Neural crest cell (in vitro differentiated cells): ENCODE measurements at regions not wholly inside any gene's neighbourhood (a gene's known extent, or its start where the extent isn't known, plus 50 kb on each side); places are given as distances from the start of the nearest gene placed in this dataset.

Source experiments
- DNase-seq: peaks from one replicate; pipeline ENCODE4 v3.0.0; 2021; ENCODE audit warnings: low read depth, mixed read lengths, low spot score
- H3K27ac Mint-ChIP-seq: one replicate; pipeline ENCODE4 v1.8.0; 2021; ENCODE audit warnings: mild to moderate bottlenecking, mixed read lengths; ENCODE audit not compliant: unreplicated experiment
- H3K27me3 Mint-ChIP-seq: 2 replicates; pipeline ENCODE4 v1.8.0; 2021; ENCODE audit warnings: low read depth, mild to moderate bottlenecking, mixed read lengths
- H3K36me3 Mint-ChIP-seq: 2 replicates; pipeline ENCODE4 v1.8.0; 2021; ENCODE audit warnings: low read depth, mild to moderate bottlenecking, mixed read lengths
- H3K4me1 Mint-ChIP-seq: 2 replicates; pipeline ENCODE4 v1.8.0; 2021; ENCODE audit warnings: mixed read lengths
- H3K4me3 Mint-ChIP-seq: one replicate; pipeline ENCODE4 v1.8.0; 2021; ENCODE audit warnings: mild to moderate bottlenecking, mixed read lengths
- H3K9me3 Mint-ChIP-seq: 2 replicates; pipeline ENCODE4 v1.8.0; 2021; ENCODE audit warnings: mixed read lengths
- TF ChIP-seq, protein P1 (sequence below): fragments of 200-600 bp; sonication (generic); conservative IDR thresholded peaks from 2 replicates; pipeline ENCODE4 v1.5.0; 2021; ENCODE audit warnings: antibody characterized with exemption, mild to moderate bottlenecking

DNA sequence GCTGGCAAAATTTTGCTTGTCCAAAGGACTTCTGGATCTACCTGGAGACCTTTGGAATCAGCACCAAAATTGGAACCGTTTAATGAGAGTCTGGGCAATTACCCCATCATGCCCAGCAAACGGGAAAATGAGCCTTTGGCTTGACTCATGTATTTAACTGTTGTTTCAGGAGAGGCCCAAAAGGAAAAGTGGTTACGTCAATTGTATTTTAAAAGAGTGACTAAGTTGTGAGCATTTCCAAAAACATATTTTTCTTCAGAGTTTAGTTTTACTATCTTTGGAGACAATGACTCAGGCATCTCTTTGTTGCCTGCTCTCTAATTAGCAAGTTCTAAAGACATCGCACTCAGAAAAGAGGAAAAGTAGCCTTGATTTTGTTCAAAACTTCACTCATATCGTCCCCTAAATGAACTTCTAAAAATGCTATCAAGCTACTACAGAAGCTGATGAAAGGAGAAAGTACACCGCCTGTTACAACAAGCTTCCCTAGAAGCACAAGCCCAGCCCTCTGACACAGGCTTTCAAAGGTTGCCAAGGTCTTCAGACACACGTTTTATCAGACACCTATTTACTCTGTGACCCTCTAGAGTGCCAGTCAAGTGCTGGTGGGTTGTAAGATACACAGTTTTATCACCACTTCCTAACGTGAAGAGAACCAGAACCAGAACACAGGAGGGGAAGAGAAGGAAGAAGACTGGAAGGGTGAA, 146.2 kb downstream of the TBX18 start:
- no peak overlapping the region for H3K27ac Mint-ChIP-seq
- H3K27me3 Mint-ChIP-seq: no peaks in the 10 kb centered on the region
- H3K4me1 Mint-ChIP-seq: no peaks in the 10 kb centered on the region
- DNase-seq: no peak
- H3K36me3 Mint-ChIP-seq: no peaks in the 10 kb centered on the region
- TF ChIP-seq, protein P1, sequence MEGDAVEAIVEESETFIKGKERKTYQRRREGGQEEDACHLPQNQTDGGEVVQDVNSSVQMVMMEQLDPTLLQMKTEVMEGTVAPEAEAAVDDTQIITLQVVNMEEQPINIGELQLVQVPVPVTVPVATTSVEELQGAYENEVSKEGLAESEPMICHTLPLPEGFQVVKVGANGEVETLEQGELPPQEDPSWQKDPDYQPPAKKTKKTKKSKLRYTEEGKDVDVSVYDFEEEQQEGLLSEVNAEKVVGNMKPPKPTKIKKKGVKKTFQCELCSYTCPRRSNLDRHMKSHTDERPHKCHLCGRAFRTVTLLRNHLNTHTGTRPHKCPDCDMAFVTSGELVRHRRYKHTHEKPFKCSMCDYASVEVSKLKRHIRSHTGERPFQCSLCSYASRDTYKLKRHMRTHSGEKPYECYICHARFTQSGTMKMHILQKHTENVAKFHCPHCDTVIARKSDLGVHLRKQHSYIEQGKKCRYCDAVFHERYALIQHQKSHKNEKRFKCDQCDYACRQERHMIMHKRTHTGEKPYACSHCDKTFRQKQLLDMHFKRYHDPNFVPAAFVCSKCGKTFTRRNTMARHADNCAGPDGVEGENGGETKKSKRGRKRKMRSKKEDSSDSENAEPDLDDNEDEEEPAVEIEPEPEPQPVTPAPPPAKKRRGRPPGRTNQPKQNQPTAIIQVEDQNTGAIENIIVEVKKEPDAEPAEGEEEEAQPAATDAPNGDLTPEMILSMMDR: no peak
- peaks cover 5% of the 10 kb centered on the region for H3K9me3 Mint-ChIP-seq
- no peak overlapping the region for H3K4me3 Mint-ChIP-seq

DNA sequence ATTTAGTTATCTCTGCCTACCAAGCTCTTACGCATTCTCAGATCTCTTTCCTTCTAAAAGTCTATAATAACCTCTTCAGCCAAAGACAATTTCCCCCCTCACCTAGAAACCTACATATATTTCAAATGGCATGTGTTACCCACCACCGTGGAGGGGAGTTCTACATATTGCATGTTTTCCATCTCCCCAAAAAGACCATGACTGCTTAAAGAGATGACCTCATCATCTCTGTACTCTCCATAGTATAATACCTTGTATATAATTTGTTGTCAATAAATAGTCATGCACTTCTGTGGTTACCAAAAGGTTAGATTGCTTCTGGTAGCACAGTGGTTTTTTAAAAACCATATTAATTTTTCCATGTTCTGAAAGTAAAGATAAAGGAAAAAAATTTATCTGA, 148.4 kb downstream of the TBX18 start:
- no peak overlapping the region for H3K27ac Mint-ChIP-seq
- H3K36me3 Mint-ChIP-seq: no peaks in the 10 kb centered on the region
- no peaks in the 10 kb centered on the region for H3K4me1 Mint-ChIP-seq
- no peak overlapping the region for H3K4me3 Mint-ChIP-seq
- DNase-seq: no peak
- peaks cover 2% of the 10 kb centered on the region for H3K9me3 Mint-ChIP-seq
- no peaks in the 10 kb centered on the region for H3K27me3 Mint-ChIP-seq
- TF ChIP-seq, protein P1: no peak

DNA sequence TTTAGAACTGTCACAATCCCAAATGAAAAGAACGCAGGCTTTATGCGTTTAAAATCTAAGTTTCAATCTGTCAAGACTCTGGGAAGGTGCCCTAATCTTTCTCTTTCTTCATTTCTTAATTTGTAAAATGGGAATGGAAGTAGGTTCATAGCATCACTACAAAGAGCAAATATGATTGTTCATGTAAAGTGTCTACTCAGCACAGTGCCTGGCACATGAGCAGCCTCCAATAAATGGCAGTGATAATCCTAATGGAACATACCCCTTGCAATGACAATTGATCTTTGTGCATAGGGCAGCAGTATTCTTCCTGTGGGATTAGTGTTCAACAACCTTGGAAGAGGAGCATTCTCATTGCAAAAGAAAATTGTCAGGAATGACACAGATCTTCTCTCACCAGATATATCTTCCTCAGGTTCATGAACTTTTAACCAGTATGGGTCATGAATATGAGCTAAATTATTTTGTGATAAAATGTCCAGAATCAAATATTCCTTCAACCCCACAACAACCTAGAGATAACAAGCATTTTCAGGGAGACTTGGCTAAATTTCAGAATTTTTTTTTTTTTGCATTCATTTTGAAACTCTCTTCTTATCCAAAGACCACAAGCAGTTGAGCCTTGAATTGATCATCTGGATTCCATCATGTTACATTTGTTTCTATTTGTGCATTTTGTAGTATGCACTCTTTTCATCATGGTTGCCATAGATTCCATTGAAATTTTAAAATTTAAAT, 149.1 kb downstream of the TBX18 start:
- no peak for DNase-seq
- no peaks in the 10 kb centered on the region for H3K9me3 Mint-ChIP-seq
- no peak overlapping the region for H3K27ac Mint-ChIP-seq
- no peaks in the 10 kb centered on the region for H3K36me3 Mint-ChIP-seq
- H3K4me1 Mint-ChIP-seq: no peaks in the 10 kb centered on the region
- no peaks in the 10 kb centered on the region for H3K27me3 Mint-ChIP-seq
- TF ChIP-seq, protein P1: no peak
- no peak overlapping the region for H3K4me3 Mint-ChIP-seq

DNA sequence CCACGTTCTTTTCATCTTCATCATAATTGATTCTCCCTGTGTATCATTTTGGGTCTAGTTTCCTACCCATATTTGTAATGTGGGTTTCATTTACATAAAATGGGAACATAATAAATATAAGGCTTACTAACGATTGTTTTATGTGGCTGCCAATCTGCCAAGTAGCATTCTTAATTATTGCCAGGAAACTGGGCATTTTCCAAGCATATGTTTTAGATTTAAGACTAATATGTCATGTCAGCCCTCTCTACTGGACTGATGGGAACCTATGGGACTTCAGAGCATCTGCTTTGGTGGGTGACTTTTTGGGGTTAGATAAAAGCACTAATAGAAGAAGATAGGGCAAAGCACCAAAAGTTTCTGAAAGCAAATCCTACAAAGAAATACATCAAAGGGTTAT, 157.5 kb downstream of the TBX18 start:
- Mint-ChIP-seq H3K9me3 (no peaks in the 10 kb centered on the region), H3K4me3 (no peak overlapping the region), H3K4me1 (no peaks in the 10 kb centered on the region), H3K27me3 (no peaks in the 10 kb centered on the region), H3K27ac (no peak overlapping the region), H3K36me3 (no peaks in the 10 kb centered on the region)
- TF ChIP-seq, protein P1: no peak
- DNase-seq: no peak

DNA sequence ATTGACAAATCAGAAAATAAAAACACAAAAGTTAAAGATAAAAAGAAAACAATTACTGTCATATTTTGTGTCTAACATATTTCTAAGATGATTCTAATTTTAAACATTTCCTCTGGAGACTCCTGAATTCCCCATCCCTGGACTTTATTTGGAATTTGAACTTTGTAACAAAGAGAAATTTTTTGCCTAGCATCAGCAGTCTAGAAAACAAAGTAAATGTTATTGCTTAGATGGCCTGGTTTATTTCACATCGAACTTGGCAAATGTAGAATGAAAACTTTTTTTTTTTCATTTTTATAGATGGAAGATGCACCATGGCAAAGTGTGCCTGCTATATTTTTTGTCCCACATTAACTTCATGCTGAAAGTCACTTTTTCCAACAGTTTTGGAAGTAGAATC, 159.1 kb downstream of the TBX18 start:
- DNase-seq: no peak
- H3K27me3 Mint-ChIP-seq: no peaks in the 10 kb centered on the region
- TF ChIP-seq, protein P1: no peak
- H3K36me3 Mint-ChIP-seq: no peaks in the 10 kb centered on the region
- H3K9me3 Mint-ChIP-seq: no peaks in the 10 kb centered on the region
- H3K27ac Mint-ChIP-seq: no peak overlapping the region
- no peak overlapping the region for H3K4me3 Mint-ChIP-seq
- H3K4me1 Mint-ChIP-seq: no peaks in the 10 kb centered on the region
